ENCODE measurements at regions not wholly inside any gene's neighbourhood (a gene's known extent, or its start where the extent isn't known, plus 50 kb on each side); places are given as distances from the start of the nearest gene placed in this dataset.

GRCh38 chr1:226814751-226815537 is 55.5 kb upstream of the PSEN2 start:
- TF ChIP-seq POLR2AphosphoS5 (IDR thresholded peaks at IDR 0.05; ENCODE audit: low read depth, low read length) = no peak; the same call in 1 of the 2 replicates
- TF ChIP-seq, protein P1, sequence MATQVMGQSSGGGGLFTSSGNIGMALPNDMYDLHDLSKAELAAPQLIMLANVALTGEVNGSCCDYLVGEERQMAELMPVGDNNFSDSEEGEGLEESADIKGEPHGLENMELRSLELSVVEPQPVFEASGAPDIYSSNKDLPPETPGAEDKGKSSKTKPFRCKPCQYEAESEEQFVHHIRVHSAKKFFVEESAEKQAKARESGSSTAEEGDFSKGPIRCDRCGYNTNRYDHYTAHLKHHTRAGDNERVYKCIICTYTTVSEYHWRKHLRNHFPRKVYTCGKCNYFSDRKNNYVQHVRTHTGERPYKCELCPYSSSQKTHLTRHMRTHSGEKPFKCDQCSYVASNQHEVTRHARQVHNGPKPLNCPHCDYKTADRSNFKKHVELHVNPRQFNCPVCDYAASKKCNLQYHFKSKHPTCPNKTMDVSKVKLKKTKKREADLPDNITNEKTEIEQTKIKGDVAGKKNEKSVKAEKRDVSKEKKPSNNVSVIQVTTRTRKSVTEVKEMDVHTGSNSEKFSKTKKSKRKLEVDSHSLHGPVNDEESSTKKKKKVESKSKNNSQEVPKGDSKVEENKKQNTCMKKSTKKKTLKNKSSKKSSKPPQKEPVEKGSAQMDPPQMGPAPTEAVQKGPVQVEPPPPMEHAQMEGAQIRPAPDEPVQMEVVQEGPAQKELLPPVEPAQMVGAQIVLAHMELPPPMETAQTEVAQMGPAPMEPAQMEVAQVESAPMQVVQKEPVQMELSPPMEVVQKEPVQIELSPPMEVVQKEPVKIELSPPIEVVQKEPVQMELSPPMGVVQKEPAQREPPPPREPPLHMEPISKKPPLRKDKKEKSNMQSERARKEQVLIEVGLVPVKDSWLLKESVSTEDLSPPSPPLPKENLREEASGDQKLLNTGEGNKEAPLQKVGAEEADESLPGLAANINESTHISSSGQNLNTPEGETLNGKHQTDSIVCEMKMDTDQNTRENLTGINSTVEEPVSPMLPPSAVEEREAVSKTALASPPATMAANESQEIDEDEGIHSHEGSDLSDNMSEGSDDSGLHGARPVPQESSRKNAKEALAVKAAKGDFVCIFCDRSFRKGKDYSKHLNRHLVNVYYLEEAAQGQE (IDR thresholded peaks at IDR 0.05; ENCODE audit: insufficient read depth in 1 of 2, low read depth in 2 of 2, low read length in 2 of 2) = no peak
- TF ChIP-seq TAF1 (IDR thresholded peaks at IDR 0.05; ENCODE audit: borderline replicate concordance, insufficient read depth, low read length) = no peak
- peak; percentile 49 for TF ChIP-seq FOXP2 (optimal IDR thresholded peaks at IDR 0.05; ENCODE audit: borderline replicate concordance, extremely low read depth, extremely low read length, insufficient read depth)

Data from PFSK-1 (cell line).